CD14-positive monocyte (primary cell): ENCODE measurements at regions not wholly inside any gene's neighbourhood (a gene's known extent, or its start where the extent isn't known, plus 50 kb on each side); places are given as distances from the start of the nearest gene placed in this dataset.

Experiments used
- DNase-seq, 3 donors: peaks; one replicate each; pipeline ENCODE4 v3.0.0-alpha.2; 2011 to 2022
- H2AFZ ChIP-seq: 2 replicates; pipeline ENCODE4 v1.6.0; 2012; ENCODE audit warnings: mild to moderate bottlenecking, low read depth, low read length, inconsistent platforms; ENCODE audit not compliant: insufficient read depth, poor library complexity, severe bottlenecking
- H3K27ac ChIP-seq, 2 donors: 1 replicate in 1 of 2; 2 replicates in 1 of 2; pipeline ENCODE4 v1.5.1; 2012 to 2013; ENCODE audit warnings: low read length in 2 of 2, control low read depth in 1 of 2, inconsistent platforms in 1 of 2, low read depth in 1 of 2, mild to moderate bottlenecking in 1 of 2
- H3K27me3 ChIP-seq, 2 donors: one replicate each; pipeline versions ENCODE4 v1.6.0 to v1.6.1; 2011 to 2013; ENCODE audit warnings: low read length in 2 of 2; ENCODE audit not compliant: control insufficient read depth in 2 of 2, insufficient read depth in 2 of 2
- H3K36me3 ChIP-seq, 2 donors: replicated peaks in 1 of 2; 1 replicate in 1 of 2; 2 replicates in 1 of 2; pipeline versions ENCODE4 v1.5.1 to v1.6.1; 2012 to 2013; ENCODE audit warnings: low read length in 2 of 2, control low read depth in 1 of 2, inconsistent platforms in 1 of 2, mild to moderate bottlenecking in 1 of 2; ENCODE audit not compliant: insufficient read depth in 2 of 2, control insufficient read depth in 1 of 2
- H3K4me1 ChIP-seq, 2 donors: 1 replicate in 1 of 2; 2 replicates in 1 of 2; pipeline versions ENCODE4 v1.5.1 to v1.6.1; 2012 to 2013; ENCODE audit warnings: low read length in 2 of 2, control low read depth in 1 of 2, inconsistent platforms in 1 of 2, mild to moderate bottlenecking in 1 of 2, moderate library complexity in 1 of 2; ENCODE audit not compliant: insufficient read depth in 2 of 2, control insufficient read depth in 1 of 2
- H3K4me2 ChIP-seq: replicated peaks from 2 replicates; pipeline ENCODE3; 2012; ENCODE audit warnings: low read length, moderate library complexity, mild to moderate bottlenecking; ENCODE audit not compliant: poor library complexity, severe bottlenecking; ENCODE audit errors: extremely low read depth
- H3K4me3 ChIP-seq, 3 experiments: fragments of 200-600 bp in 1 of 3; sonication (generic) in 1 of 3; replicated peaks in 1 of 3; 1 replicate in 2 of 3; 2 replicates in 1 of 3; pipeline ENCODE4 v1.5.1; 2011 to 2013; ENCODE audit warnings: low read length in 3 of 3, mild to moderate bottlenecking in 3 of 3, control low read depth in 2 of 3, low read depth in 2 of 3, inconsistent platforms in 1 of 3, moderate library complexity in 1 of 3
- H3K79me2 ChIP-seq: 2 replicates; pipeline ENCODE4 v1.6.0; 2012; ENCODE audit warnings: mild to moderate bottlenecking, control low read depth, inconsistent platforms, low read length, moderate library complexity; ENCODE audit not compliant: insufficient read depth
- H3K9ac ChIP-seq: 2 replicates; pipeline ENCODE4 v1.6.0; 2017; ENCODE audit warnings: low read length, mild to moderate bottlenecking; ENCODE audit not compliant: insufficient read depth, poor library complexity, severe bottlenecking
- H3K9me3 ChIP-seq, 2 donors: replicated peaks in 1 of 2; 1 replicate in 1 of 2; 2 replicates in 1 of 2; pipeline versions ENCODE4 v1.5.1 to v1.6.1; 2012 to 2013; ENCODE audit warnings: low read length in 2 of 2, control low read depth in 1 of 2; ENCODE audit not compliant: control insufficient read depth in 1 of 2, insufficient read depth in 1 of 2
- H4K20me1 ChIP-seq: 2 replicates; pipeline ENCODE4 v1.6.0; 2012; ENCODE audit warnings: mild to moderate bottlenecking, low read length, control low read depth, moderate library complexity; ENCODE audit not compliant: insufficient read depth
- H3K27ac Mint-ChIP-seq, 7 donors: one replicate each; pipeline ENCODE4 v1.8.0; 2020; ENCODE audit warnings: mild to moderate bottlenecking in 7 of 7, mixed read lengths in 7 of 7, moderate library complexity in 6 of 7, inconsistent platforms in 2 of 7
- H3K27me3 Mint-ChIP-seq, 3 donors: one replicate each; pipeline ENCODE4 v1.8.0; 2021 to 2022; ENCODE audit warnings: low read depth in 3 of 3, mild to moderate bottlenecking in 3 of 3, mixed read lengths in 3 of 3, moderate library complexity in 3 of 3, inconsistent platforms in 1 of 3
- H3K36me3 Mint-ChIP-seq, 2 donors: one replicate each; pipeline ENCODE4 v1.8.0; 2020; ENCODE audit warnings: mixed read lengths in 2 of 2, inconsistent platforms in 1 of 2, mild to moderate bottlenecking in 1 of 2
- H3K4me1 Mint-ChIP-seq: one replicate; pipeline ENCODE4 v1.8.0; 2020; ENCODE audit warnings: mild to moderate bottlenecking, mixed read lengths
- H3K4me3 Mint-ChIP-seq, 2 donors: one replicate each; pipeline ENCODE4 v1.8.0; 2020; ENCODE audit warnings: mild to moderate bottlenecking in 2 of 2, mixed read lengths in 2 of 2, moderate library complexity in 1 of 2
- H3K9me3 Mint-ChIP-seq, 7 donors: one replicate each; pipeline ENCODE4 v1.8.0; 2020 to 2022; ENCODE audit warnings: mixed read lengths in 7 of 7, mild to moderate bottlenecking in 6 of 7, moderate library complexity in 6 of 7, inconsistent platforms in 2 of 7
- CTCF ChIP-seq: fragments of 200-600 bp; IDR thresholded peaks from one replicate; pipeline ENCODE4 v1.8.0; 2022; ENCODE audit warnings: antibody characterized with exemption, mild to moderate bottlenecking
- WGBS: methylation state at CpG from one replicate; pipeline ENCODE4 v1.1.5; 2013; ENCODE audit warnings: missing lambda C conversion rate; ENCODE audit not compliant: insufficient coverage; 5-methylcytosine and 5-hydroxymethylcytosine counted together
- intact Hi-C, 2 donors: fragments of 100-400 bp; cut with micrococcal nuclease; formaldehyde crosslinking; loops; one replicate each; pipeline versions ENCODE4 v1.15.0 to v1.15.1; 2023

GRCh38 chr4:100591161-100591876 is 73.5 kb upstream of the EMCN start:
- H3K79me2 ChIP-seq, result no peaks in the 10 kb centered on the region
- Mint-ChIP-seq H3K27me3 (no peaks in the 10 kb centered on the region), H3K27ac (no peak overlapping the region), H3K36me3 (no peaks in the 10 kb centered on the region), H3K4me3 (no peak overlapping the region), H3K9me3 (peaks cover 0 to 6% (median 1%) of the 10 kb centered on the region in 7 donors), H3K4me1 (peaks cover 11% of the 10 kb centered on the region)
- H3K4me1 ChIP-seq, result peaks cover 6 to 8% of the 10 kb centered on the region in 2 donors
- H3K9ac ChIP-seq, result no peak overlapping the region
- no peak overlapping the region for H3K4me2 ChIP-seq
- no peaks in the 10 kb centered on the region for H4K20me1 ChIP-seq
- H3K36me3 ChIP-seq, result no peaks in the 10 kb centered on the region
- no peak for DNase-seq
- intact Hi-C loops, result no loop called here
- H3K9me3 ChIP-seq, result no peaks in the 10 kb centered on the region
- H3K4me3 ChIP-seq, result no peak overlapping the region
- no peak overlapping the region for H3K27ac ChIP-seq
- no peaks in the 10 kb centered on the region for H3K27me3 ChIP-seq
- H2AFZ ChIP-seq, result no peak overlapping the region
- 90% methylated on average over 2 of the region's 7 CpGs for WGBS
- TF ChIP-seq CTCF, result no peak

- Histone ChIP-seq H3K9me3 (no peaks in the 10 kb centered on the region), H3K27ac (no peak overlapping the region), H3K9ac (no peak overlapping the region), H3K36me3 (no peaks in the 10 kb centered on the region), H3K4me3 (no peak overlapping the region), H3K4me2 (no peak overlapping the region), H2AFZ (no peak overlapping the region), H3K27me3 (no peaks in the 10 kb centered on the region), H4K20me1 (no peaks in the 10 kb centered on the region), H3K4me1 (peaks cover 6 to 8% of the 10 kb centered on the region in 2 donors), H3K79me2 (no peaks in the 10 kb centered on the region)
- H3K4me3 Mint-ChIP-seq, result no peak overlapping the region
- no peak overlapping the region for H3K27ac Mint-ChIP-seq
- intact Hi-C loops, result no loop called here
- no peaks in the 10 kb centered on the region for H3K36me3 Mint-ChIP-seq
- DNase-seq, result no peak
- TF ChIP-seq CTCF, result no peak
- no peaks in the 10 kb centered on the region for H3K27me3 Mint-ChIP-seq
- peaks cover 0 to 6% (median 0%) of the 10 kb centered on the region in 7 donors for H3K9me3 Mint-ChIP-seq
- WGBS, result no CpG with 5 or more reads among the region's 1 CpG
- peaks cover 11% of the 10 kb centered on the region for H3K4me1 Mint-ChIP-seq
These were observed 72.5 kb upstream of the EMCN start for GRCh38 chr4:100590325-100590724.
